PC-3 (cell line): ENCODE measurements at regions not wholly inside any gene's neighbourhood (a gene's known extent, or its start where the extent isn't known, plus 50 kb on each side); places are given as distances from the start of the nearest gene placed in this dataset.

Source experiments
- ATAC-seq: fragments of 200-7000 bp; cut with Tn5 transposase; 2 replicates; pipeline ENCODE4 v1.9.1; 2020; ENCODE audit warnings: mild to moderate bottlenecking, moderate library complexity
- BruUV-seq: library from RNA; stranded (reverse); fragments of 400-500 nt; replicated peaks from 2 replicates; lab custom pipeline; 2021; lab: Mats Ljungman, UMichigan
- CTCF ChIA-PET: fragments of 300-600 bp; sonication (Branson Sonifier 250); formaldehyde crosslinking; loops from one replicate; lab custom pipeline; 2022; ENCODE audit warnings: antibody characterized with exemption; lab: Charles Lee
- POLR2A ChIA-PET: fragments of 300-600 bp; sonication (Branson Sonifier 250); formaldehyde crosslinking; loops from one replicate; lab custom pipeline; 2022; ENCODE audit warnings: antibody characterized with exemption; ENCODE audit not compliant: unreplicated experiment; lab: Charles Lee
- DNase-seq: peaks from one replicate; pipeline ENCODE4 v3.0.0-alpha.2; 2015
- H2AFZ ChIP-seq: fragments of 300-600 bp; sonication (generic); 2 replicates; pipeline ENCODE4 v1.6.0; 2016; ENCODE audit warnings: antibody characterized with exemption, low read length
- H3F3A ChIP-seq: fragments of 300-600 bp; sonication (generic); one replicate; pipeline ENCODE4 v1.6.0; 2017; ENCODE audit warnings: antibody characterized with exemption, low read length, control low read depth, mild to moderate bottlenecking; ENCODE audit not compliant: unreplicated experiment
- H3K27ac ChIP-seq: fragments of 300-600 bp; sonication (generic); 2 replicates; pipeline ENCODE4 v1.5.1; 2016; ENCODE audit warnings: mild to moderate bottlenecking, low read length
- H3K27me3 ChIP-seq: fragments of 300-600 bp; sonication (generic); 2 replicates; pipeline ENCODE4 v1.6.1; 2016; ENCODE audit warnings: low read length, mixed read lengths
- H3K36me3 ChIP-seq: fragments of 300-600 bp; sonication (generic); 2 replicates; pipeline ENCODE4 v1.6.1; 2016; ENCODE audit warnings: low read depth, mixed run types, low read length, mixed read lengths
- H3K4me1 ChIP-seq: fragments of 300-600 bp; sonication (generic); 2 replicates; pipeline ENCODE4 v1.5.1; 2016; ENCODE audit warnings: low read length; ENCODE audit not compliant: insufficient read depth
- H3K4me2 ChIP-seq: fragments of 300-600 bp; sonication (generic); 2 replicates; pipeline ENCODE4 v1.6.0; 2016; ENCODE audit warnings: low read length
- H3K4me3 ChIP-seq: fragments of 300-600 bp; sonication (generic); 2 replicates; pipeline ENCODE4 v1.5.1; 2016; ENCODE audit warnings: mild to moderate bottlenecking, low read length, mixed read lengths
- H3K79me2 ChIP-seq: fragments of 300-600 bp; sonication (generic); 2 replicates; pipeline ENCODE4 v1.6.1; 2017; ENCODE audit warnings: low read length, mixed read lengths
- H3K9ac ChIP-seq: fragments of 300-600 bp; sonication (generic); 2 replicates; pipeline ENCODE4 v1.6.0; 2016; ENCODE audit warnings: mild to moderate bottlenecking, low read length
- H3K9me2 ChIP-seq: fragments of 300-600 bp; sonication (generic); replicated peaks from 2 replicates; pipeline ENCODE4 v1.6.1; 2016; ENCODE audit warnings: mixed run types, low read length, mixed read lengths
- H3K9me3 ChIP-seq: fragments of 300-600 bp; sonication (generic); 2 replicates; pipeline ENCODE4 v1.6.1; 2016; ENCODE audit warnings: low read length, mixed read lengths
- H4K20me1 ChIP-seq: fragments of 300-600 bp; sonication (generic); 2 replicates; pipeline ENCODE4 v1.6.1; 2016; ENCODE audit warnings: low read length, mixed read lengths
- EZH2 ChIP-seq: fragments of 300-600 bp; sonication (generic); IDR thresholded peaks from one replicate; pipeline ENCODE4 v1.6.1; 2017; ENCODE audit warnings: antibody characterized with exemption, mild to moderate bottlenecking, low read length; ENCODE audit not compliant: unreplicated experiment
- EZH2phosphoT487 ChIP-seq: fragments of 300-600 bp; sonication (generic); IDR thresholded peaks from 2 replicates; pipeline ENCODE4 v1.6.1; 2018; ENCODE audit warnings: mild to moderate bottlenecking, antibody characterized with exemption, low read length, borderline replicate concordance
- intact Hi-C: fragments of 100-400 bp; cut with micrococcal nuclease; formaldehyde crosslinking; loops from 2 replicates; pipeline ENCODE4 v1.9.0; 2023
- TF ChIP-seq, protein P1 (sequence below): fragments of 300-600 bp; sonication (generic); conservative IDR thresholded peaks from 2 replicates; pipeline ENCODE4 v1.5.1; 2017; ENCODE audit warnings: antibody characterized with exemption, low read depth, mild to moderate bottlenecking, low read length

GRCh38 chr3:151579571-151580270 lies 118.9 kb upstream of the IGSF10 start:
- POLR2A ChIA-PET: no interaction called here
- intact Hi-C loops: no loop called here
- no TSS peak for BruUV-seq
- TF ChIP-seq EZH2 (no peak), EZH2phosphoT487 (no peak)
- TF ChIP-seq, protein P1, sequence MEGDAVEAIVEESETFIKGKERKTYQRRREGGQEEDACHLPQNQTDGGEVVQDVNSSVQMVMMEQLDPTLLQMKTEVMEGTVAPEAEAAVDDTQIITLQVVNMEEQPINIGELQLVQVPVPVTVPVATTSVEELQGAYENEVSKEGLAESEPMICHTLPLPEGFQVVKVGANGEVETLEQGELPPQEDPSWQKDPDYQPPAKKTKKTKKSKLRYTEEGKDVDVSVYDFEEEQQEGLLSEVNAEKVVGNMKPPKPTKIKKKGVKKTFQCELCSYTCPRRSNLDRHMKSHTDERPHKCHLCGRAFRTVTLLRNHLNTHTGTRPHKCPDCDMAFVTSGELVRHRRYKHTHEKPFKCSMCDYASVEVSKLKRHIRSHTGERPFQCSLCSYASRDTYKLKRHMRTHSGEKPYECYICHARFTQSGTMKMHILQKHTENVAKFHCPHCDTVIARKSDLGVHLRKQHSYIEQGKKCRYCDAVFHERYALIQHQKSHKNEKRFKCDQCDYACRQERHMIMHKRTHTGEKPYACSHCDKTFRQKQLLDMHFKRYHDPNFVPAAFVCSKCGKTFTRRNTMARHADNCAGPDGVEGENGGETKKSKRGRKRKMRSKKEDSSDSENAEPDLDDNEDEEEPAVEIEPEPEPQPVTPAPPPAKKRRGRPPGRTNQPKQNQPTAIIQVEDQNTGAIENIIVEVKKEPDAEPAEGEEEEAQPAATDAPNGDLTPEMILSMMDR: no peak
- Histone ChIP-seq H3F3A (no peaks in the 10 kb centered on the region), H3K79me2 (no peaks in the 10 kb centered on the region), H3K9me2 (no peaks in the 10 kb centered on the region), H3K27me3 (no peaks in the 10 kb centered on the region), H3K36me3 (no peaks in the 10 kb centered on the region), H3K9ac (no peak overlapping the region), H3K4me1 (no peaks in the 10 kb centered on the region), H2AFZ (no peak overlapping the region), H3K4me2 (no peak overlapping the region), H3K9me3 (no peaks in the 10 kb centered on the region), H3K27ac (no peak overlapping the region), H3K4me3 (no peak overlapping the region), H4K20me1 (no peaks in the 10 kb centered on the region)
- CTCF ChIA-PET: no interaction called here
- no peak for ATAC-seq
- DNase-seq: no peak

DNA sequence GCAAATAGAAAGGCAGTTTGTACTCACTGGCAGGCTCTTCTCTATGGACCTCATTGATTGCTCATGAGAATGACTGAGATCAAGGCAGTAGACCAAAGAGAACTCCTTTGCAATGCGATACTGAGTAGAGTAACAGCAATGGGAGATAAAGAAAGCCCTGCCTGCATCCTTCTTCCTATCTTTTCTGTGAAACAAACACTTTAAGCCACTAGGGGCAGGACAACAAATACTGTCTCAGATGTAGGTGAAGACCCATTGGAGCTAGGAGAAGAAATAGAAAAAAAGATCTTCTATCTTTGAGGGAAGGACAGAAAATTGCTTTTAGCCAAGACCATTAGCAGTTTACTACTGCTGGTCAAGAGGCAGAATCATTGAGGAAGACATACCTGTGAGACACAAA lies 117.6 kb upstream of the IGSF10 start:
- H3K4me2 ChIP-seq: no peak overlapping the region
- no peaks in the 10 kb centered on the region for H3K79me2 ChIP-seq
- ChIA-PET POLR2A (no interaction called here), CTCF (no interaction called here)
- intact Hi-C loops: no loop called here
- no peaks in the 10 kb centered on the region for H3F3A ChIP-seq
- no peaks in the 10 kb centered on the region for H3K9me3 ChIP-seq
- H3K4me1 ChIP-seq: no peaks in the 10 kb centered on the region
- no peak overlapping the region for H3K27ac ChIP-seq
- no peak overlapping the region for H3K4me3 ChIP-seq
- no peak for TF ChIP-seq EZH2phosphoT487
- TF ChIP-seq, protein P1: peak; percentile 48
- no peak for TF ChIP-seq EZH2
- H4K20me1 ChIP-seq: no peaks in the 10 kb centered on the region
- no TSS peak for BruUV-seq
- no peaks in the 10 kb centered on the region for H3K27me3 ChIP-seq
- H2AFZ ChIP-seq: no peak overlapping the region
- no peaks in the 10 kb centered on the region for H3K36me3 ChIP-seq
- peak; percentile 22 for DNase-seq
- no peak for ATAC-seq
- no peak overlapping the region for H3K9ac ChIP-seq
- no peaks in the 10 kb centered on the region for H3K9me2 ChIP-seq

- Histone ChIP-seq H3K4me2 (no peak overlapping the region), H3K4me3 (no peak overlapping the region), H3F3A (no peaks in the 10 kb centered on the region), H3K27ac (no peak overlapping the region), H3K27me3 (no peaks in the 10 kb centered on the region), H3K79me2 (no peaks in the 10 kb centered on the region), H3K4me1 (no peaks in the 10 kb centered on the region), H3K9me3 (no peaks in the 10 kb centered on the region), H4K20me1 (no peaks in the 10 kb centered on the region), H3K9ac (no peak overlapping the region), H3K36me3 (no peaks in the 10 kb centered on the region), H2AFZ (no peak overlapping the region), H3K9me2 (no peaks in the 10 kb centered on the region)
- no peak for ATAC-seq
- POLR2A ChIA-PET: no interaction called here
- no TSS peak for BruUV-seq
- TF ChIP-seq EZH2phosphoT487: no peak
- no peak for TF ChIP-seq EZH2
- TF ChIP-seq, protein P1: no peak
- intact Hi-C loops: no loop called here
- CTCF ChIA-PET: no interaction called here
- no peak for DNase-seq
Measured at GRCh38 chr3:151576511-151577137, 115.8 kb upstream of the IGSF10 start.
